ENCODE measurements at regions not wholly inside any gene's neighbourhood (a gene's known extent, or its start where the extent isn't known, plus 50 kb on each side); places are given as distances from the start of the nearest gene placed in this dataset.

DNA sequence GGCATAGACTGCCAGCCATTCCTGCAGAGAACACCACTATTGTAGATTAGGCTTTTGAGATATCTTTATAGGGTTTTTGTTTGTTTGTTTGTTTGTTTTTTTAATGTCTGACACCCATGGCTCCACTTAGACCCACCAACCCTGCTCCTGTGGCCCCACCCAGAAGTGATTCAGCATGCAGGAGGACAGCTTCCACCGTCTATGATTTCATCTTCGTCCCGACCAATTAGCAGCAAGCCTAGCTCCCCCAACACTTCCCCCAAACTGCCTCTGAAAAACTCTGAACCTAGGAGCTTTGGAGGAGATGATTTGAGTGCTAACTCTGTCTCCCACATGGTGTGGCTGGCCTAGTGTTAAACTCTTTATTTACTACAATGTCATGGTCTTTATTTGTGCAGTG is 108.3 kb upstream of the RXFP2 start:
- Histone ChIP-seq H4K20me1 (ENCODE audit: insufficient read depth, low read length, poor library complexity, severe bottlenecking) (no peaks in the 10 kb centered on the region), H3K9me2 (replicated peaks; ENCODE audit: low read depth, low read length) (no peaks in the 10 kb centered on the region), H3K9ac (ENCODE audit: low read depth, low read length, poor library complexity, severe bottlenecking) (peak overlapping the region; percentile 40), H3K27me3 (ENCODE audit: insufficient read depth, low read length, poor library complexity, severe bottlenecking) (no peaks in the 10 kb centered on the region), H3K4me3 (ENCODE audit: low read length, poor library complexity, severe bottlenecking) (peak overlapping the region; percentile 31), H3K36me3 (ENCODE audit: insufficient read depth, low read length) (no peaks in the 10 kb centered on the region), H3K4me2 (ENCODE audit: low read depth, low read length, poor library complexity, severe bottlenecking) (peak overlapping the region; percentile 55), H3K79me2 (ENCODE audit: insufficient read depth, low read length) (no peaks in the 10 kb centered on the region), H3K9me3 (ENCODE audit: insufficient read depth, low read depth, low read length) (no peaks in the 10 kb centered on the region), H2AFZ (ENCODE audit: low read length) (peak overlapping the region; percentile 41; the same call in 1 of the 2 replicates), H3K4me1 (ENCODE audit: insufficient read depth, low read length, poor library complexity, severe bottlenecking) (peaks cover 30% of the 10 kb centered on the region), H3F3A (ENCODE audit: low read depth) (no peaks in the 10 kb centered on the region)
- TF ChIP-seq EZH2phosphoT487 (IDR thresholded peaks at IDR 0.05; ENCODE audit: borderline replicate concordance), result no peak
- TF ChIP-seq, protein P1, sequence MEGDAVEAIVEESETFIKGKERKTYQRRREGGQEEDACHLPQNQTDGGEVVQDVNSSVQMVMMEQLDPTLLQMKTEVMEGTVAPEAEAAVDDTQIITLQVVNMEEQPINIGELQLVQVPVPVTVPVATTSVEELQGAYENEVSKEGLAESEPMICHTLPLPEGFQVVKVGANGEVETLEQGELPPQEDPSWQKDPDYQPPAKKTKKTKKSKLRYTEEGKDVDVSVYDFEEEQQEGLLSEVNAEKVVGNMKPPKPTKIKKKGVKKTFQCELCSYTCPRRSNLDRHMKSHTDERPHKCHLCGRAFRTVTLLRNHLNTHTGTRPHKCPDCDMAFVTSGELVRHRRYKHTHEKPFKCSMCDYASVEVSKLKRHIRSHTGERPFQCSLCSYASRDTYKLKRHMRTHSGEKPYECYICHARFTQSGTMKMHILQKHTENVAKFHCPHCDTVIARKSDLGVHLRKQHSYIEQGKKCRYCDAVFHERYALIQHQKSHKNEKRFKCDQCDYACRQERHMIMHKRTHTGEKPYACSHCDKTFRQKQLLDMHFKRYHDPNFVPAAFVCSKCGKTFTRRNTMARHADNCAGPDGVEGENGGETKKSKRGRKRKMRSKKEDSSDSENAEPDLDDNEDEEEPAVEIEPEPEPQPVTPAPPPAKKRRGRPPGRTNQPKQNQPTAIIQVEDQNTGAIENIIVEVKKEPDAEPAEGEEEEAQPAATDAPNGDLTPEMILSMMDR (conservative IDR thresholded peaks at IDR 0.05; ENCODE audit: low read length), result no peak

- Histone ChIP-seq H3K4me3 (ENCODE audit: low read length, poor library complexity, severe bottlenecking) (no peak overlapping the region), H3K4me2 (ENCODE audit: low read depth, low read length, poor library complexity, severe bottlenecking) (no peak overlapping the region), H3K79me2 (ENCODE audit: insufficient read depth, low read length) (no peaks in the 10 kb centered on the region), H3K9me2 (replicated peaks; ENCODE audit: low read depth, low read length) (no peaks in the 10 kb centered on the region), H3F3A (ENCODE audit: low read depth) (no peaks in the 10 kb centered on the region), H4K20me1 (ENCODE audit: insufficient read depth, low read length, poor library complexity, severe bottlenecking) (no peaks in the 10 kb centered on the region), H3K36me3 (ENCODE audit: insufficient read depth, low read length) (no peaks in the 10 kb centered on the region), H3K4me1 (ENCODE audit: insufficient read depth, low read length, poor library complexity, severe bottlenecking) (peaks cover 30% of the 10 kb centered on the region), H3K9ac (ENCODE audit: low read depth, low read length, poor library complexity, severe bottlenecking) (no peak overlapping the region), H3K9me3 (ENCODE audit: insufficient read depth, low read depth, low read length) (no peaks in the 10 kb centered on the region), H2AFZ (ENCODE audit: low read length) (no peak overlapping the region), H3K27me3 (ENCODE audit: insufficient read depth, low read length, poor library complexity, severe bottlenecking) (no peaks in the 10 kb centered on the region)
- TF ChIP-seq, protein P1 (conservative IDR thresholded peaks at IDR 0.05; ENCODE audit: low read length), result no peak
- TF ChIP-seq EZH2phosphoT487 (IDR thresholded peaks at IDR 0.05; ENCODE audit: borderline replicate concordance), result no peak
These were observed 107.6 kb upstream of the RXFP2 start for GRCh38 chr13:31631746-31632145.

- H3K4me2 ChIP-seq (ENCODE audit: low read depth, low read length, poor library complexity, severe bottlenecking), result peak overlapping the region; percentile 41
- peaks cover 18% of the 10 kb centered on the region for H3K4me1 ChIP-seq (ENCODE audit: insufficient read depth, low read length, poor library complexity, severe bottlenecking)
- no peaks in the 10 kb centered on the region for H3K36me3 ChIP-seq (ENCODE audit: insufficient read depth, low read length)
- H3K9me3 ChIP-seq (ENCODE audit: insufficient read depth, low read depth, low read length), result no peaks in the 10 kb centered on the region; the same call in 1 of the 2 replicates
- H3F3A ChIP-seq (ENCODE audit: low read depth), result 0 out of 2 replicates have a peak, but pooled peaks cover 4% of the 10 kb centered on the region
- H3K4me3 ChIP-seq (ENCODE audit: low read length, poor library complexity, severe bottlenecking), result peak overlapping the region; percentile 32
- H3K9me2 ChIP-seq (replicated peaks; ENCODE audit: low read depth, low read length), result no peaks in the 10 kb centered on the region
- H2AFZ ChIP-seq (ENCODE audit: low read length), result peak overlapping the region; percentile 73
- H3K79me2 ChIP-seq (ENCODE audit: insufficient read depth, low read length), result no peaks in the 10 kb centered on the region
- H4K20me1 ChIP-seq (ENCODE audit: insufficient read depth, low read length, poor library complexity, severe bottlenecking), result no peaks in the 10 kb centered on the region
- peak overlapping the region; percentile 10 for H3K9ac ChIP-seq (ENCODE audit: low read depth, low read length, poor library complexity, severe bottlenecking)
- no peaks in the 10 kb centered on the region for H3K27me3 ChIP-seq (ENCODE audit: insufficient read depth, low read length, poor library complexity, severe bottlenecking)
- no peak for TF ChIP-seq EZH2phosphoT487 (IDR thresholded peaks at IDR 0.05; ENCODE audit: borderline replicate concordance)
- TF ChIP-seq, protein P1 (conservative IDR thresholded peaks at IDR 0.05; ENCODE audit: low read length), result no peak
These were observed 100.7 kb upstream of the RXFP2 start for GRCh38 chr13:31638577-31638976.

All from Loucy (cell line).